Lung (tissue), 11 donors: ENCODE measurements at regions not wholly inside any gene's neighbourhood (a gene's known extent, or its start where the extent isn't known, plus 50 kb on each side); places are given as distances from the start of the nearest gene placed in this dataset.
A peak's percentile ranks its signal among the peaks of the same experiment; 100 is the strongest.

ENCODE experiments used
- ATAC-seq: fragments of 200-7000 bp; cut with Tn5 transposase; one replicate; pipeline ENCODE4 v1.9.1; 2020; ENCODE audit warnings: moderate number of reproducible peaks; ENCODE audit not compliant: insufficient read depth, low FRiP score
- DNase-seq, 3 donors: peaks; one replicate each; pipeline ENCODE4 v3.0.0-alpha.2; 2013 to 2017
- H3K27ac ChIP-seq, 2 donors: one replicate each; pipeline ENCODE4 v1.5.1; 2013; ENCODE audit warnings: mild to moderate bottlenecking in 2 of 2, moderate library complexity in 2 of 2, control low read depth in 1 of 2, inconsistent platforms in 1 of 2, low read depth in 1 of 2, low read length in 1 of 2
- H3K27me3 ChIP-seq, 3 donors: one replicate each; pipeline ENCODE4 v1.5.1; 2013; ENCODE audit warnings: low read length in 2 of 3; ENCODE audit not compliant: control insufficient read depth in 3 of 3, insufficient read depth in 3 of 3
- H3K36me3 ChIP-seq, 4 donors: one replicate each; pipeline ENCODE4 v1.5.1; 2013; ENCODE audit warnings: low read length in 4 of 4, mild to moderate bottlenecking in 1 of 4, moderate library complexity in 1 of 4; ENCODE audit not compliant: control insufficient read depth in 4 of 4, insufficient read depth in 4 of 4
- H3K4me1 ChIP-seq, 5 donors: one replicate each; pipeline ENCODE4 v1.5.1; 2013; ENCODE audit warnings: low read length in 5 of 5, mild to moderate bottlenecking in 2 of 5, moderate library complexity in 1 of 5; ENCODE audit not compliant: control insufficient read depth in 5 of 5, insufficient read depth in 5 of 5
- H3K4me3 ChIP-seq: one replicate; pipeline ENCODE4 v1.5.1; 2013; ENCODE audit warnings: mild to moderate bottlenecking, control low read depth, moderate library complexity
- H3K9ac ChIP-seq, 2 donors: one replicate each; pipeline ENCODE4 v1.5.1; 2013; ENCODE audit warnings: low read length in 2 of 2, control low read depth in 1 of 2; ENCODE audit not compliant: insufficient read depth in 1 of 2
- H3K9me3 ChIP-seq, 4 donors: one replicate each; pipeline ENCODE4 v1.5.1; 2013; ENCODE audit warnings: low read length in 3 of 4, mild to moderate bottlenecking in 1 of 4, moderate library complexity in 1 of 4; ENCODE audit not compliant: control insufficient read depth in 4 of 4, insufficient read depth in 3 of 4
- WGBS, 2 donors: extraction: QIAGEN DNeasy Blood & Tissue Kit; methylation state at CpG; one replicate each; pipeline ENCODE4 v1.1.7; 2013; 5-methylcytosine and 5-hydroxymethylcytosine counted together
- TF ChIP-seq, protein P1 (sequence below): IDR thresholded peaks from 2 replicates; pipeline ENCODE4 v1.5.1; 2012; ENCODE audit warnings: mild to moderate bottlenecking; ENCODE audit errors: control extremely low read depth, extremely low read depth
- donor health status: control.
- donor health status: control.
- donor health status: Bipolar disorder and iron deficiency.
- donor health status: healthy.
- donor health status: DM: yes; HTN: yes; CAD: no.

DNA sequence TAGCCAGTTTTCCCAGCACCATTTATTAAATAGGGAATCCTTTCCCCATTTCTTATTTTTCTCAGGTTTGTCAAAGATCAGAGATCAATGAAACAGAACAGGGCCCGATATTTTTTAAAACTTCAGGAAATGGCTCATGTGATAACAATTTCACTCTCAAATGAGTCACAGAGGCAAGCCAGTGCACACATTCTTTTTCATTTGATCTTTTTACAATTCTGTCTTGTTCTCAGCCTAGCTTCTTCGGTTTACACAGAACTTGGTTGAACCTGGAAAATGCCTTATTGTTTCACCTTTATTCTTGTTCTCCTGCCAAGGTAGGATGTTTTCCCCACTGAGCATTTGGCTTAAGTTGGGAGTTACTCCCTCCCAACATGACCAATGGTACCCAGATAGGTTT is 258.9 kb downstream of the COL12A1 start:
- TF ChIP-seq, protein P1, sequence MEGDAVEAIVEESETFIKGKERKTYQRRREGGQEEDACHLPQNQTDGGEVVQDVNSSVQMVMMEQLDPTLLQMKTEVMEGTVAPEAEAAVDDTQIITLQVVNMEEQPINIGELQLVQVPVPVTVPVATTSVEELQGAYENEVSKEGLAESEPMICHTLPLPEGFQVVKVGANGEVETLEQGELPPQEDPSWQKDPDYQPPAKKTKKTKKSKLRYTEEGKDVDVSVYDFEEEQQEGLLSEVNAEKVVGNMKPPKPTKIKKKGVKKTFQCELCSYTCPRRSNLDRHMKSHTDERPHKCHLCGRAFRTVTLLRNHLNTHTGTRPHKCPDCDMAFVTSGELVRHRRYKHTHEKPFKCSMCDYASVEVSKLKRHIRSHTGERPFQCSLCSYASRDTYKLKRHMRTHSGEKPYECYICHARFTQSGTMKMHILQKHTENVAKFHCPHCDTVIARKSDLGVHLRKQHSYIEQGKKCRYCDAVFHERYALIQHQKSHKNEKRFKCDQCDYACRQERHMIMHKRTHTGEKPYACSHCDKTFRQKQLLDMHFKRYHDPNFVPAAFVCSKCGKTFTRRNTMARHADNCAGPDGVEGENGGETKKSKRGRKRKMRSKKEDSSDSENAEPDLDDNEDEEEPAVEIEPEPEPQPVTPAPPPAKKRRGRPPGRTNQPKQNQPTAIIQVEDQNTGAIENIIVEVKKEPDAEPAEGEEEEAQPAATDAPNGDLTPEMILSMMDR: no peak
- no peak overlapping the region for H3K9ac ChIP-seq
- 82 to 87% methylated on average over 2 of the region's 2 CpGs for WGBS, 2 donors

DNA sequence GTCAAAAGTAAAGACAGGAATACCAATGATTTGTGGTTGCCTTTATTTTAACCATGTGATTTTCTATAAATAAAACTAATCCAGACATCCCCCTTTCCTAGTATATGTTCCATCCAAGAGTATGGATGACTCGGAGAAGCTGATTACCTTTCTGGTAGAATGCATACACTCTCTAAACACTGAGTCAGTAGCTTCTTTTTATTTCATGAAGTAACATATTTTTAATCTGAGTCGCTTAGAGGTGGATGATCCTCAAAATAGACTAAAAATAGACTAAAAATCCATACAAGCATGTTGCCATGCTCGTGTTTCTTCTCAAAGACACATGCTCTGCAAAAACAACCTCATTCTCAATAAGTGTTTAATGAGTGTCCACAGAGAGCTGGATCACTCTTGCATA is 263.7 kb downstream of the COL12A1 start:
- DNase-seq: peak in 1 of 3 donors; percentile 11
- ATAC-seq: no peak
- no peaks in the 10 kb centered on the region for H3K4me1 ChIP-seq
- no peaks in the 10 kb centered on the region for H3K9me3 ChIP-seq
- no peak overlapping the region for H3K4me3 ChIP-seq
- 76 to 79% methylated on average over 3 of the region's 3 CpGs for WGBS, 2 donors
- no peak overlapping the region for H3K9ac ChIP-seq
- H3K27ac ChIP-seq: no peak overlapping the region
- TF ChIP-seq, protein P1: no peak
- no peaks in the 10 kb centered on the region for H3K27me3 ChIP-seq
- no peaks in the 10 kb centered on the region for H3K36me3 ChIP-seq

More for the DNA sequence above, 258.9 kb downstream of the COL12A1 start:
- no peak for ATAC-seq
- Histone ChIP-seq H3K9me3 (peaks cover 0 to 4% (median 0%) of the 10 kb centered on the region in 4 donors), H3K36me3 (no peaks in the 10 kb centered on the region), H3K27me3 (no peaks in the 10 kb centered on the region), H3K4me3 (no peak overlapping the region), H3K4me1 (no peaks in the 10 kb centered on the region), H3K27ac (no peak overlapping the region)
- DNase-seq: no peak

DNA sequence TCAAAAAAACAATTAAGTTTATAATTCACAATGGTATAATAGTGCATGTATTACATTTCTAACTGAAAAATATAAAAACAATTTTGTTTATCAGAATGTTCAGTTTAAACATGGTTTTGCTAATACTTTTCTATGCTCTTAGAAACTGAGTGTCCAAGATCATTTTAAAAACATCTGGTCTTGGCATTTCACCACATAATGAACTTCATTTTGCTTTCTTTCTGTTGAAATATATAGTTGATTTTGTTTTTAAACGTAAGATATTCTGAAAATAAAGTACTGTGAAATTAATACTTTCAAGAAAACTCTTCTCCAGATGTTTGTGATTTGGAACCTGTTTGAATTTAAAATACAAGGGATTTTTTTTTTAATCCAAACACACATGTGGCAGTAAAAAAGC is 264.4 kb downstream of the COL12A1 start:
- Histone ChIP-seq H3K36me3 (no peaks in the 10 kb centered on the region), H3K9ac (no peak overlapping the region), H3K27me3 (no peaks in the 10 kb centered on the region), H3K27ac (no peak overlapping the region), H3K4me1 (no peaks in the 10 kb centered on the region), H3K4me3 (no peak overlapping the region), H3K9me3 (no peaks in the 10 kb centered on the region)
- peak in 2 of 3 donors; percentile 22 to 50 for DNase-seq
- TF ChIP-seq, protein P1: no peak
- WGBS, 2 donors: 58 to 82% methylated on average over 1 of the region's 1 CpG
- ATAC-seq: no peak
